SK-N-SH (cell line): ENCODE measurements at regions not wholly inside any gene's neighbourhood (a gene's known extent, or its start where the extent isn't known, plus 50 kb on each side); places are given as distances from the start of the nearest gene placed in this dataset.

Experiments
- POLR2AphosphoS5 ChIP-seq: IDR thresholded peaks from 2 replicates; pipeline ENCODE4 v1.6.1; 2012; ENCODE audit warnings: low read depth, low read length
- RFX5 ChIP-seq: IDR thresholded peaks from 2 replicates; pipeline ENCODE4 v1.6.1; 2012; ENCODE audit warnings: mild to moderate bottlenecking, improper control_type of control experiment, low read length
- SMC3 ChIP-seq: IDR thresholded peaks from 2 replicates; pipeline ENCODE4 v1.6.1; 2012; ENCODE audit warnings: low read depth, low read length, improper control_type of control experiment
- TF ChIP-seq, protein P1 (sequence below): fragments of 150-350 bp; IDR thresholded peaks from 2 replicates; pipeline ENCODE4 v1.6.1; 2016; ENCODE audit warnings: mild to moderate bottlenecking, low read depth, low read length
- TF ChIP-seq, protein P2 (sequence below): IDR thresholded peaks from 2 replicates; pipeline ENCODE4 v1.4.0; 2012; ENCODE audit warnings: low read depth

DNA sequence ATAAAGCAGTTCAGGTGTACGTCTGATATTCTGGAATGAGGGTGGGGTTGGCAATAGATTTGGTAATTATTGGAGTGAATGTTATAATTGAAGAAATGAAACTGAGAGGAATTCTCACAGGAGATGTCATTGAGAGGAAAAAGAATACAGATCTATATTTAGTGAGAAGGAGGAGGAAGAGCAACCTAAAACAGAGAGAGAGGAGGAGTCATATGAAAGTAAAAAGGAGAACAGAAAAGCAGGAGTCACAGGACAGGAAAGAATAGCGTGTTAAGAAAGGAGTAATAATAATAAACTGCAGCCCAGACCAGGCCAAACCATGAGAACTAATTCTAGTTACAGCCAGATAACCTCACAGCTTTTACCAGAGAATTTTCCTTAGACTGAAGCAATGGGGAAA lies 62.7 kb upstream of the MROH9 start:
- TF ChIP-seq POLR2AphosphoS5 (no peak), SMC3 (no peak), RFX5 (no peak)
- TF ChIP-seq, protein P1, sequence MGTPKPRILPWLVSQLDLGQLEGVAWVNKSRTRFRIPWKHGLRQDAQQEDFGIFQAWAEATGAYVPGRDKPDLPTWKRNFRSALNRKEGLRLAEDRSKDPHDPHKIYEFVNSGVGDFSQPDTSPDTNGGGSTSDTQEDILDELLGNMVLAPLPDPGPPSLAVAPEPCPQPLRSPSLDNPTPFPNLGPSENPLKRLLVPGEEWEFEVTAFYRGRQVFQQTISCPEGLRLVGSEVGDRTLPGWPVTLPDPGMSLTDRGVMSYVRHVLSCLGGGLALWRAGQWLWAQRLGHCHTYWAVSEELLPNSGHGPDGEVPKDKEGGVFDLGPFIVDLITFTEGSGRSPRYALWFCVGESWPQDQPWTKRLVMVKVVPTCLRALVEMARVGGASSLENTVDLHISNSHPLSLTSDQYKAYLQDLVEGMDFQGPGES, result no peak
- TF ChIP-seq, protein P2, sequence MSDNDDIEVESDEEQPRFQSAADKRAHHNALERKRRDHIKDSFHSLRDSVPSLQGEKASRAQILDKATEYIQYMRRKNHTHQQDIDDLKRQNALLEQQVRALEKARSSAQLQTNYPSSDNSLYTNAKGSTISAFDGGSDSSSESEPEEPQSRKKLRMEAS, result no peak
